ENCODE measurements at regions not wholly inside any gene's neighbourhood (a gene's known extent, or its start where the extent isn't known, plus 50 kb on each side); places are given as distances from the start of the nearest gene placed in this dataset.

GRCh38 chr17:77781536-77781935, 177.0 kb upstream of the TNRC6C start:
- Histone ChIP-seq H3K9me3 (ENCODE audit: insufficient read depth in 2 of 2, low read depth in 1 of 2, low read length in 1 of 2) (no peaks in the 10 kb centered on the region; a peak in 1 of 4 replicates), H3K4me1 (replicated peaks in 1 of 4; ENCODE audit: control insufficient read depth in 3 of 4, insufficient read depth in 4 of 4, low read length in 3 of 4) (peaks cover 5 to 30% (median 17%) of the 10 kb centered on the region in 4 experiments), H2BK20ac (ENCODE audit: low read length) (no peak overlapping the region), H3K23ac (ENCODE audit: insufficient read length) (no peak overlapping the region), H3K9ac (replicated peaks in 1 of 4; ENCODE audit: extremely low read depth in 1 of 4, low read depth in 3 of 4, low read length in 3 of 4) (no peak overlapping the region; a peak in 1 of 7 replicates), H2BK120ac (replicated peaks; ENCODE audit: low read depth, low read length) (no peak overlapping the region), H4K20me1 (replicated peaks in 1 of 2; ENCODE audit: control insufficient read depth in 1 of 2, insufficient read depth in 2 of 2, low read length in 2 of 2) (peaks cover 0 to 5% of the 10 kb centered on the region in 2 experiments), H3K23me2 (ENCODE audit: low read depth, low read length) (no peaks in the 10 kb centered on the region; the same call in 1 of the 2 replicates), H2AFZ (ENCODE audit: low read length) (no peak overlapping the region), H4K5ac (ENCODE audit: insufficient read length, low read depth, low read length) (no peak overlapping the region), H3K27ac (ENCODE audit: low read depth, low read length) (no peak overlapping the region), H2AK5ac (ENCODE audit: low read depth, low read length) (no peak overlapping the region), H3K56ac (replicated peaks; ENCODE audit: insufficient read length, low read depth, low read length) (no peak overlapping the region), H2BK15ac (ENCODE audit: low read length) (0 out of 2 replicates have a peak overlapping the region, but pooled peaks have one; percentile 92), H4K91ac (replicated peaks; ENCODE audit: insufficient read length, low read length) (no peak overlapping the region), H3K27me3 (replicated peaks in 1 of 4; ENCODE audit: control insufficient read depth in 3 of 4, extremely low read depth in 1 of 4, insufficient read depth in 3 of 4, low read length in 3 of 4) (peaks cover 41 to 73% (median 60%) of the 10 kb centered on the region in 4 experiments), H3K79me2 (ENCODE audit: control insufficient read depth in 1 of 2, insufficient read depth in 2 of 2, low read length in 2 of 2) (no peaks in the 10 kb centered on the region), H2BK5ac (ENCODE audit: low read depth, low read length) (no peak overlapping the region), H3K18ac (ENCODE audit: extremely low read depth, low read length) (no peak overlapping the region), H3K4me3 (ENCODE audit: extremely low read depth in 1 of 4, insufficient read depth in 2 of 4, low read depth in 3 of 4, low read length in 4 of 4) (no peak overlapping the region), H3K4me2 (ENCODE audit: insufficient read depth in 1 of 2, low read depth in 2 of 2, low read length in 2 of 2) (no peak overlapping the region; a peak in 1 of 4 replicates), H4K8ac (ENCODE audit: extremely low read depth, insufficient read depth, low read length) (no peak overlapping the region), H3K79me1 (ENCODE audit: low read depth, low read length) (no peaks in the 10 kb centered on the region), H3K14ac (ENCODE audit: insufficient read length) (no peak overlapping the region), H2BK12ac (ENCODE audit: low read depth, low read length) (peak overlapping the region; percentile 75; the same call in 1 of the 2 replicates), H3K4ac (replicated peaks; ENCODE audit: insufficient read length, low read depth, low read length) (no peak overlapping the region), H3K36me3 (ENCODE audit: control insufficient read depth in 2 of 4, insufficient read depth in 4 of 4, low read length in 3 of 4) (no peaks in the 10 kb centered on the region)
- POLR2A ChIA-PET (ENCODE audit: partially characterized antibody) = no interaction called here
- no peak for DNase-seq (ENCODE audit: low read depth in 1 of 2, low spot score in 2 of 2)
- FAIRE-seq = no peak
- 51% methylated on average over 6 of the region's 7 CpGs; no CpG with 5 or more reads in 1 of the 2 experiments for WGBS, 2 experiments (ENCODE audit: extremely low coverage in 1 of 2, insufficient coverage in 1 of 2, insufficient read length in 1 of 2, insufficient replicate concordance in 2 of 2, low coverage in 1 of 2, low lambda C conversion rate in 2 of 2, missing lambda C conversion rate in 1 of 2)
- CTCF ChIA-PET (ENCODE audit: partially characterized antibody) = interaction anchor here (1.3 kb wide), 1 partner anchor 239 kb away, joined by 3 read pairs; no protein-coding TSS in a partner anchor
- TF ChIP-seq POLR2A (IDR thresholded peaks at IDR 0.05; ENCODE audit: control extremely low read depth in 1 of 2, low read depth in 2 of 2, low read length in 2 of 2) (no peak), CBX5 (IDR thresholded peaks at IDR 0.05; ENCODE audit: low read depth, low read length) (no peak), RNF2 (IDR thresholded peaks at IDR 0.05; ENCODE audit: borderline replicate concordance, low read depth, low read length, missing control alignments, poor library complexity, severe bottlenecking) (no peak), NRF1 (IDR thresholded peaks at IDR 0.05; ENCODE audit: low read depth, low read length) (no peak), RBBP5 (IDR thresholded peaks at IDR 0.05; ENCODE audit: borderline replicate concordance, low read depth, low read length) (no peak), CTCF (IDR thresholded peaks at IDR 0.05; ENCODE audit: control extremely low read depth in 1 of 3, insufficient read depth in 1 of 3, low read depth in 1 of 3, low read length in 3 of 3) (no peak), EGR1 (IDR thresholded peaks at IDR 0.05; ENCODE audit: borderline replicate concordance, low read depth, low read length) (no peak), EP300 (IDR thresholded peaks at IDR 0.05; ENCODE audit: borderline replicate concordance in 1 of 2, low read depth in 2 of 2, low read length in 2 of 2) (no peak), RXRA (IDR thresholded peaks at IDR 0.05; ENCODE audit: insufficient read depth, low read depth, low read length) (no peak)
